ENCODE measurements at regions not wholly inside any gene's neighbourhood (a gene's known extent, or its start where the extent isn't known, plus 50 kb on each side); places are given as distances from the start of the nearest gene placed in this dataset.

DNA sequence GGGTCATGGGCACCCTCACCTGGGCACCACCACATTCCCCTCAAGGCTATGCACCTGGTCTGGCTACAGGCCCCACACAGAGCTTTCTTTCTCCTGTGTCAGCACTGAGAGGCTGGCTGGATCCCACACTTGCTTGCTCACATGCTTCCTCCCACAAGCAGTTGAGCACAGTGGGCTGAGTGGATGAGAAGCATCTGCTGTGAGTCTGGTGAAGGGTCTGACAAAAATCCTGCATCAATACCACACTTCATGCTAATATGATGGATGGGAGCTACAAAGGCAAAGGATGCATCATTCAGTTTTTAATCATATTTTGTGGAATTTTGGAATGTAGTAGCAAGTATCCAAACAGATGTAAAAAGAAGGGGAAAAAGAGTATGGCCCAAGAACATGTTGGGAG is 830.8 kb upstream of the PTPRD start:
- TF ChIP-seq, protein P1, sequence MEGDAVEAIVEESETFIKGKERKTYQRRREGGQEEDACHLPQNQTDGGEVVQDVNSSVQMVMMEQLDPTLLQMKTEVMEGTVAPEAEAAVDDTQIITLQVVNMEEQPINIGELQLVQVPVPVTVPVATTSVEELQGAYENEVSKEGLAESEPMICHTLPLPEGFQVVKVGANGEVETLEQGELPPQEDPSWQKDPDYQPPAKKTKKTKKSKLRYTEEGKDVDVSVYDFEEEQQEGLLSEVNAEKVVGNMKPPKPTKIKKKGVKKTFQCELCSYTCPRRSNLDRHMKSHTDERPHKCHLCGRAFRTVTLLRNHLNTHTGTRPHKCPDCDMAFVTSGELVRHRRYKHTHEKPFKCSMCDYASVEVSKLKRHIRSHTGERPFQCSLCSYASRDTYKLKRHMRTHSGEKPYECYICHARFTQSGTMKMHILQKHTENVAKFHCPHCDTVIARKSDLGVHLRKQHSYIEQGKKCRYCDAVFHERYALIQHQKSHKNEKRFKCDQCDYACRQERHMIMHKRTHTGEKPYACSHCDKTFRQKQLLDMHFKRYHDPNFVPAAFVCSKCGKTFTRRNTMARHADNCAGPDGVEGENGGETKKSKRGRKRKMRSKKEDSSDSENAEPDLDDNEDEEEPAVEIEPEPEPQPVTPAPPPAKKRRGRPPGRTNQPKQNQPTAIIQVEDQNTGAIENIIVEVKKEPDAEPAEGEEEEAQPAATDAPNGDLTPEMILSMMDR (IDR thresholded peaks at IDR 0.05): no peak
- TF ChIP-seq POLR2A (IDR thresholded peaks at IDR 0.05): no peak

Data from transverse colon (tissue), 3 donors.